ENCODE measurements at regions not wholly inside any gene's neighbourhood (a gene's known extent, or its start where the extent isn't known, plus 50 kb on each side); places are given as distances from the start of the nearest gene placed in this dataset.

GRCh38 chr1:30469426-30469825, 254.0 kb downstream of the MATN1 start:
- no peak for TF ChIP-seq CTCF (IDR thresholded peaks at IDR 0.05; ENCODE audit: borderline replicate concordance, insufficient read depth, low read depth, low read length)

GRCh38 chr1:30467101-30467500, 256.3 kb downstream of the MATN1 start:
- H3K4me3 ChIP-seq (ENCODE audit: low read depth, low read length) = no peak overlapping the region
- no peak for TF ChIP-seq CTCF (IDR thresholded peaks at IDR 0.05; ENCODE audit: borderline replicate concordance, insufficient read depth, low read depth, low read length)

More at GRCh38 chr1:30469426-30469825, 254.0 kb downstream of the MATN1 start:
- H3K4me3 ChIP-seq (ENCODE audit: low read depth, low read length) = no peak overlapping the region

GRCh38 chr1:30466610-30467009, 256.8 kb downstream of the MATN1 start:
- H3K4me3 ChIP-seq (ENCODE audit: low read depth, low read length) = no peak overlapping the region
- no peak for TF ChIP-seq CTCF (IDR thresholded peaks at IDR 0.05; ENCODE audit: borderline replicate concordance, insufficient read depth, low read depth, low read length)

- no peak for TF ChIP-seq CTCF (IDR thresholded peaks at IDR 0.05; ENCODE audit: borderline replicate concordance, insufficient read depth, low read depth, low read length)
- no peak overlapping the region for H3K4me3 ChIP-seq (ENCODE audit: low read depth, low read length)
Observed at GRCh38 chr1:30466026-30466425, 257.4 kb downstream of the MATN1 start.

- no peak for TF ChIP-seq CTCF (IDR thresholded peaks at IDR 0.05; ENCODE audit: borderline replicate concordance, insufficient read depth, low read depth, low read length)
- no peak overlapping the region for H3K4me3 ChIP-seq (ENCODE audit: low read depth, low read length)
Observed at GRCh38 chr1:30465096-30465495, 258.3 kb downstream of the MATN1 start.

- no peak for TF ChIP-seq CTCF (IDR thresholded peaks at IDR 0.05; ENCODE audit: borderline replicate concordance, insufficient read depth, low read depth, low read length)
- no peak overlapping the region for H3K4me3 ChIP-seq (ENCODE audit: low read depth, low read length)
Observed at GRCh38 chr1:30464187-30464617, 259.2 kb downstream of the MATN1 start.

GRCh38 chr1:30462826-30463425, 260.5 kb downstream of the MATN1 start:
- no peak for TF ChIP-seq CTCF (IDR thresholded peaks at IDR 0.05; ENCODE audit: borderline replicate concordance, insufficient read depth, low read depth, low read length)
- no peak overlapping the region for H3K4me3 ChIP-seq (ENCODE audit: low read depth, low read length)

Measured in GM12875 (cell line).